IMR-90 (cell line): ENCODE measurements at regions not wholly inside any gene's neighbourhood (a gene's known extent, or its start where the extent isn't known, plus 50 kb on each side); places are given as distances from the start of the nearest gene placed in this dataset.

ENCODE experiments used
- ATAC-seq: fragments of 200-7000 bp; cut with Tn5 transposase; 2 replicates; pipeline ENCODE4 v1.9.1; 2020; ENCODE audit warnings: low read depth, mild to moderate bottlenecking, moderate library complexity
- BruUV-seq: library from RNA; stranded (reverse); fragments of 400-500 nt; replicated peaks from 2 replicates; lab custom pipeline; 2021; lab: Mats Ljungman, UMichigan
- CTCF ChIA-PET: fragments of 300-600 bp; formaldehyde crosslinking; extraction: SDS; loops from one replicate; lab custom pipeline; 2021; ENCODE audit warnings: antibody characterized with exemption; lab: Yijun Ruan, JAX
- POLR2A ChIA-PET: fragments of 300-600 bp; sonication (Branson Sonifier 250); formaldehyde crosslinking; loops from one replicate; lab custom pipeline; 2022; ENCODE audit warnings: antibody characterized with exemption; ENCODE audit not compliant: unreplicated experiment; lab: Charles Lee
- DNase-seq: peaks from one replicate; pipeline ENCODE4 v3.0.0; 2013
- H2AFZ ChIP-seq: replicated peaks from 2 replicates; pipeline ENCODE3; 2013; ENCODE audit warnings: low read length, mild to moderate bottlenecking; ENCODE audit not compliant: poor library complexity
- H2AK5ac ChIP-seq: 2 replicates; pipeline ENCODE4 v1.6.1; 2013; ENCODE audit warnings: low read depth, low read length, inconsistent platforms
- H2AK9ac ChIP-seq: replicated peaks from 2 replicates; pipeline ENCODE3; 2013; ENCODE audit warnings: mild to moderate bottlenecking, low read depth, low read length, moderate library complexity; ENCODE audit not compliant: poor library complexity
- H2BK120ac ChIP-seq: 2 replicates; pipeline ENCODE4 v1.6.1; 2013; ENCODE audit warnings: low read depth, low read length, inconsistent platforms
- H2BK15ac ChIP-seq: 3 replicates; pipeline ENCODE4 v1.6.1; 2013; ENCODE audit warnings: low read depth, low read length, inconsistent platforms
- H2BK20ac ChIP-seq: 2 replicates; pipeline ENCODE4 v1.6.1; 2013; ENCODE audit warnings: low read depth, mild to moderate bottlenecking, inconsistent platforms, low read length, moderate library complexity
- H2BK5ac ChIP-seq: 2 replicates; pipeline ENCODE4 v1.6.1; 2013; ENCODE audit warnings: mild to moderate bottlenecking, low read depth, low read length, inconsistent platforms; ENCODE audit not compliant: poor library complexity, severe bottlenecking
- H3K14ac ChIP-seq: replicated peaks from 2 replicates; pipeline ENCODE4 v1.6.1; 2013; ENCODE audit warnings: low read depth, low read length, inconsistent platforms
- H3K18ac ChIP-seq: 2 replicates; pipeline ENCODE4 v1.6.1; 2013; ENCODE audit warnings: low read depth, low read length, control low read depth
- H3K23ac ChIP-seq: 2 replicates; pipeline ENCODE4 v1.6.1; 2013; ENCODE audit warnings: low read depth, low read length, inconsistent platforms
- H3K27ac ChIP-seq: 2 replicates; pipeline ENCODE4 v1.5.1; 2013; ENCODE audit warnings: mild to moderate bottlenecking, control low read depth, low read length; ENCODE audit not compliant: insufficient read depth
- H3K27me3 ChIP-seq: 2 replicates; pipeline ENCODE4 v1.6.1; 2013; ENCODE audit warnings: low read length; ENCODE audit not compliant: control insufficient read depth, insufficient read depth
- H3K36me3 ChIP-seq: 2 replicates; pipeline ENCODE4 v1.6.1; 2013; ENCODE audit warnings: low read length, mixed read lengths; ENCODE audit not compliant: control insufficient read depth, insufficient read depth
- H3K4ac ChIP-seq: 2 replicates; pipeline ENCODE4 v1.6.1; 2013; ENCODE audit warnings: low read depth, low read length, inconsistent platforms
- H3K4me1 ChIP-seq: 2 replicates; pipeline ENCODE4 v1.6.1; 2013; ENCODE audit warnings: low read length, mixed read lengths; ENCODE audit not compliant: control insufficient read depth, insufficient read depth
- H3K4me2 ChIP-seq: 2 replicates; pipeline ENCODE4 v1.6.1; 2013; ENCODE audit warnings: low read depth, mild to moderate bottlenecking, control low read depth, low read length, moderate library complexity
- H3K4me3 ChIP-seq: 2 replicates; pipeline ENCODE4 v1.5.1; 2013; ENCODE audit warnings: low read depth, mild to moderate bottlenecking, control low read depth, low read length, moderate library complexity; ENCODE audit not compliant: insufficient read depth
- H3K56ac ChIP-seq: 2 replicates; pipeline ENCODE4 v1.6.1; 2013; ENCODE audit warnings: low read length, inconsistent platforms; ENCODE audit not compliant: insufficient read depth; ENCODE audit errors: extremely low read depth
- H3K79me1 ChIP-seq, 2 experiments: 2 replicates each; pipeline ENCODE4 v1.6.1; 2013; ENCODE audit warnings: low read length in 2 of 2, inconsistent platforms in 1 of 2, low read depth in 1 of 2
- H3K9ac ChIP-seq: 2 replicates; pipeline ENCODE4 v1.6.1; 2013; ENCODE audit warnings: low read depth, low read length, control low read depth
- H3K9me1 ChIP-seq: 2 replicates; pipeline ENCODE4 v1.6.1; 2013; ENCODE audit warnings: low read length, inconsistent platforms; ENCODE audit not compliant: insufficient read depth
- H3K9me3 ChIP-seq: 2 replicates; pipeline ENCODE4 v1.6.1; 2013; ENCODE audit warnings: low read length; ENCODE audit not compliant: control insufficient read depth, insufficient read depth
- H4K20me1 ChIP-seq: 2 replicates; pipeline ENCODE4 v1.6.1; 2013; ENCODE audit warnings: low read length, inconsistent platforms; ENCODE audit not compliant: insufficient read depth
- H4K5ac ChIP-seq: 2 replicates; pipeline ENCODE4 v1.6.1; 2013; ENCODE audit warnings: mild to moderate bottlenecking, low read depth, low read length, control low read depth
- H4K8ac ChIP-seq, 2 experiments: 2 replicates each; pipeline ENCODE4 v1.6.1; 2013; ENCODE audit warnings: low read depth in 2 of 2, low read length in 2 of 2, control low read depth in 1 of 2, inconsistent platforms in 1 of 2
- H4K91ac ChIP-seq: 2 replicates; pipeline ENCODE4 v1.6.1; 2013; ENCODE audit warnings: low read depth, low read length, inconsistent platforms; ENCODE audit not compliant: insufficient read depth
- BHLHE40 ChIP-seq: fragments of 150-350 bp; IDR thresholded peaks from 2 replicates; pipeline ENCODE4 v1.6.1; 2016; ENCODE audit warnings: mild to moderate bottlenecking, low read depth, low read length
- CTCF ChIP-seq: conservative IDR thresholded peaks from 2 replicates; pipeline ENCODE4 v1.5.1; 2012; ENCODE audit warnings: mild to moderate bottlenecking, low read depth, low read length, improper control_type of control experiment
- FOS ChIP-seq: fragments of 150-350 bp; IDR thresholded peaks from 2 replicates; pipeline ENCODE4 v1.6.1; 2016; ENCODE audit warnings: low read depth, low read length
- MAZ ChIP-seq: IDR thresholded peaks from 2 replicates; pipeline ENCODE4 v1.6.1; 2012; ENCODE audit warnings: low read depth, mild to moderate bottlenecking, low read length, improper control_type of control experiment, moderate library complexity, borderline replicate concordance
- MXI1 ChIP-seq: IDR thresholded peaks from 2 replicates; pipeline ENCODE4 v1.6.1; 2012; ENCODE audit warnings: low read depth, mild to moderate bottlenecking, low read length, moderate library complexity, borderline replicate concordance
- NFE2L2 ChIP-seq: fragments of 150-350 bp; IDR thresholded peaks from 2 replicates; pipeline ENCODE4 v1.6.1; 2016; ENCODE audit warnings: low read depth, mild to moderate bottlenecking, low read length
- RFX5 ChIP-seq: IDR thresholded peaks from 2 replicates; pipeline ENCODE4 v1.8.0; 2012; ENCODE audit warnings: low read depth, mild to moderate bottlenecking, low read length, moderate library complexity
- WGBS, 2 experiments: methylation state at CpG; one replicate each; pipeline versions ENCODE4 v1.1.5 to v1.1.7; 2013; ENCODE audit warnings: missing lambda C conversion rate in 2 of 2; ENCODE audit not compliant: insufficient read length in 1 of 2; ENCODE audit errors: extremely low coverage in 2 of 2; 5-methylcytosine and 5-hydroxymethylcytosine counted together
- dilution Hi-C: fragments of 300-500 bp; cut with HindIII; formaldehyde crosslinking; loops from one replicate; pipeline ENCODE4 v1.14.3; 2018; ENCODE audit warnings: low sequenced_read_pairs; ENCODE audit not compliant: unreplicated experiment
- in situ Hi-C: fragments of 300-500 bp; cut with MboI; formaldehyde crosslinking; loops from 3 replicates; pipeline ENCODE4 v1.14.3; 2019; ENCODE audit warnings: low sequenced_read_pairs, inconsistent platforms, mixed read lengths
- intact Hi-C: fragments of 100-400 bp; cut with micrococcal nuclease; formaldehyde crosslinking; loops from 2 replicates; pipeline ENCODE4 v1.10.0; 2022

GRCh38 chr10:58107506-58107905 is 160.2 kb downstream of the IPMK start:
- H3K4me2 ChIP-seq = no peak overlapping the region
- ATAC-seq = peak; percentile 62
- DNase-seq = peak; percentile 72

More at GRCh38 chr10:58107506-58107905, 160.2 kb downstream of the IPMK start:
- BruUV-seq = no TSS peak
- Histone ChIP-seq H2AFZ (no peak overlapping the region), H3K9ac (no peak overlapping the region), H3K56ac (no peak overlapping the region), H3K36me3 (no peaks in the 10 kb centered on the region), H2BK20ac (no peak overlapping the region), H2BK5ac (no peak overlapping the region), H3K4me3 (no peak overlapping the region), H3K14ac (no peak overlapping the region), H4K20me1 (no peaks in the 10 kb centered on the region), H3K9me1 (no peaks in the 10 kb centered on the region), H3K4me1 (no peaks in the 10 kb centered on the region), H4K5ac (no peak overlapping the region), H3K18ac (no peak overlapping the region), H3K27ac (no peak overlapping the region), H2BK120ac (no peak overlapping the region), H2AK5ac (no peak overlapping the region), H4K91ac (no peak overlapping the region), H2AK9ac (no peak overlapping the region), H3K79me1 (no peaks in the 10 kb centered on the region), H2BK15ac (no peak overlapping the region), H3K23ac (no peak overlapping the region), H3K9me3 (no peaks in the 10 kb centered on the region), H4K8ac (no peak overlapping the region), H3K4ac (no peak overlapping the region), H3K27me3 (no peaks in the 10 kb centered on the region)
- intact Hi-C loops = no loop called here
- ChIA-PET POLR2A (no interaction called here), CTCF (no interaction called here)
- in situ Hi-C loops = no loop called here
- dilution Hi-C loops = no loop called here
- no CpG with 5 or more reads among the region's 2 CpGs for WGBS, 2 experiments
- TF ChIP-seq RFX5 (no peak), MXI1 (no peak), MAZ (no peak), CTCF (no peak), BHLHE40 (no peak), FOS (no peak), NFE2L2 (peak; percentile 16; the same call in 1 of the 2 replicates)
